Activated CD8-positive, alpha-beta memory T cell treated with anti-CD3 and anti-CD28 coated beads, Interleukin-2, amount 10 ng/mL, durations not matched to agents 7 days and 5 days (primary cell): ENCODE measurements at regions not wholly inside any gene's neighbourhood (a gene's known extent, or its start where the extent isn't known, plus 50 kb on each side); places are given as distances from the start of the nearest gene placed in this dataset.

ENCODE experiments used
- ATAC-seq: fragments of 150-1000 bp; cut with Tn5 transposase; one replicate; pipeline ENCODE4 v1.10.0; 2021; ENCODE audit warnings: moderate library complexity
- CTCF ChIA-PET: fragments of 350-600 bp; sonication (Branson Sonifier 250); formaldehyde crosslinking; loops from one replicate; lab custom pipeline; 2021; ENCODE audit warnings: antibody characterized with exemption; lab: Charles Lee
- DNase-seq: peaks from one replicate; pipeline ENCODE4 v3.0.0-alpha.2; 2020
- H3K27ac Mint-ChIP-seq: one replicate; pipeline ENCODE4 v1.8.0; 2021; ENCODE audit warnings: mild to moderate bottlenecking, mixed read lengths
- H3K27me3 Mint-ChIP-seq: one replicate; pipeline ENCODE4 v1.8.0; 2021; ENCODE audit warnings: mixed read lengths
- H3K36me3 Mint-ChIP-seq: one replicate; pipeline ENCODE4 v1.8.0; 2021; ENCODE audit warnings: mild to moderate bottlenecking, mixed read lengths
- H3K4me1 Mint-ChIP-seq: one replicate; pipeline ENCODE4 v1.8.0; 2021; ENCODE audit warnings: mixed read lengths
- H3K4me3 Mint-ChIP-seq: one replicate; pipeline ENCODE4 v1.8.0; 2021; ENCODE audit warnings: mild to moderate bottlenecking, moderate library complexity, mixed read lengths
- H3K9me3 Mint-ChIP-seq: one replicate; pipeline ENCODE4 v1.8.0; 2022; ENCODE audit warnings: low read depth, mixed read lengths

GRCh38 chr7:79716329-79716728, 262.9 kb upstream of the MAGI2 start:
- Mint-ChIP-seq H3K4me3 (no peak overlapping the region), H3K27ac (no peak overlapping the region), H3K36me3 (no peaks in the 10 kb centered on the region), H3K27me3 (no peaks in the 10 kb centered on the region), H3K4me1 (no peaks in the 10 kb centered on the region), H3K9me3 (no peaks in the 10 kb centered on the region)
- ATAC-seq, result no peak
- CTCF ChIA-PET, result no interaction called here
- no peak for DNase-seq

DNA sequence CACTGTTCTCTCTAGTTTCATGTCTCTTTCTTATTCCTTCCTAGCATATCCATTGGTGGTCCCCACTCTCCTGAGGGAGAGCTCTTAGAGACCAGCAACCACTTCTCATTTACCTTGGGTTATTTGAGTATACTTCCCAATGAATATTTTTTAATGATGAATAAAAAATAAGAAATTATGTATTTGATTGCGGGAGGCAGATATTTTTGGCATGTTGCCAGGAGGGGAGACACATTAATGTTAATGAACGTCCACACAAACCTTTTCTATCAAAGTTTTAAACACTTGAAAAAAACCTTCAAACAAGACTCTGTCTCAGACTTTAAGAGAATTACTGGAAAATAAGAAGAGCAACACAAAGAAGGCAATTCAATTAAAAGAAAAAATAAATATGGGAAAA, 260.6 kb upstream of the MAGI2 start:
- Mint-ChIP-seq H3K4me3 (no peak overlapping the region), H3K27ac (no peak overlapping the region), H3K4me1 (no peaks in the 10 kb centered on the region), H3K36me3 (no peaks in the 10 kb centered on the region), H3K27me3 (no peaks in the 10 kb centered on the region), H3K9me3 (peaks cover 2% of the 10 kb centered on the region)
- no peak for DNase-seq
- no peak for ATAC-seq
- CTCF ChIA-PET, result no interaction called here

DNA sequence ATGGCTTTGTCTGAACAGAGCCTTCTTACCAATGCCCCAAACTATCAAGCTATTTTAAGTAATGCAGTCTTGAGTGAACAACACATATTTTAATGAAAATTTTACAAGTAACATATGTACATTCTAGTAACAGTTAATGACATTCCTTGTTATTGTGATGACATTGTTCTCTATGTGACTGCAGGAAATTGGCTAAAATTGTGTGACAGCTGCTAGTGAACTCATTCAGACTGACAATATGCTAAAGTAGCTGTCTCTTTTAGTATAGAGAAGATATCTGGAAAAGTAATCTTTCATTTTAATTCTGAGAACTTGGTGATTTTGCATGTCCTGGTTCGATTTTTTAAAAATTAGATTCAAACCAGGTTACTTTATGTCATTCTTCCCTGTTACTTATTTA, 259.8 kb upstream of the MAGI2 start:
- DNase-seq (no peak), ATAC-seq (no peak)
- no peaks in the 10 kb centered on the region for H3K4me1 Mint-ChIP-seq
- H3K36me3 Mint-ChIP-seq, result no peaks in the 10 kb centered on the region
- H3K27ac Mint-ChIP-seq, result no peak overlapping the region
- CTCF ChIA-PET, result no interaction called here
- H3K4me3 Mint-ChIP-seq, result no peak overlapping the region
- H3K27me3 Mint-ChIP-seq, result no peaks in the 10 kb centered on the region
- H3K9me3 Mint-ChIP-seq, result peaks cover 3% of the 10 kb centered on the region

DNA sequence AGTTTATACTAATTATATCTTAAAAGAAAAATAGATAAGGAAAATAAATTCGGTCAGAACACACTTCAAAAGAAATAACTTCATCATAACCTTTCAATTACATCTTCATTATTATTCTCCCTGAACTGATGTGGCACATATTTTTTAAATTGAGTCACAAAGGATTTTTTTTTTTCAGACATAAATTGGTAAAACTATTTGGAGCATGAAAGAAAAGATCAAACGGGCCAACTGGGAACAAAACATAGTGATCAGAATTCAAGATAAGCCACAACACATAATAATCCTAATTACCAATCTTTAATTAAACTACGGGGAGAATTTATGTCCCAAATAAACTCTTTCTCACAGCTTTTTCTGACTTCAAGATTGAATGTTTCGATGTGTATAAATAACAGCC, 258.2 kb upstream of the MAGI2 start:
- no peak overlapping the region for H3K27ac Mint-ChIP-seq
- no peaks in the 10 kb centered on the region for H3K4me1 Mint-ChIP-seq
- DNase-seq (no peak), ATAC-seq (no peak)
- H3K9me3 Mint-ChIP-seq, result peaks cover 4% of the 10 kb centered on the region
- CTCF ChIA-PET, result no interaction called here
- H3K4me3 Mint-ChIP-seq, result no peak overlapping the region
- H3K36me3 Mint-ChIP-seq, result no peaks in the 10 kb centered on the region
- H3K27me3 Mint-ChIP-seq, result no peaks in the 10 kb centered on the region

DNA sequence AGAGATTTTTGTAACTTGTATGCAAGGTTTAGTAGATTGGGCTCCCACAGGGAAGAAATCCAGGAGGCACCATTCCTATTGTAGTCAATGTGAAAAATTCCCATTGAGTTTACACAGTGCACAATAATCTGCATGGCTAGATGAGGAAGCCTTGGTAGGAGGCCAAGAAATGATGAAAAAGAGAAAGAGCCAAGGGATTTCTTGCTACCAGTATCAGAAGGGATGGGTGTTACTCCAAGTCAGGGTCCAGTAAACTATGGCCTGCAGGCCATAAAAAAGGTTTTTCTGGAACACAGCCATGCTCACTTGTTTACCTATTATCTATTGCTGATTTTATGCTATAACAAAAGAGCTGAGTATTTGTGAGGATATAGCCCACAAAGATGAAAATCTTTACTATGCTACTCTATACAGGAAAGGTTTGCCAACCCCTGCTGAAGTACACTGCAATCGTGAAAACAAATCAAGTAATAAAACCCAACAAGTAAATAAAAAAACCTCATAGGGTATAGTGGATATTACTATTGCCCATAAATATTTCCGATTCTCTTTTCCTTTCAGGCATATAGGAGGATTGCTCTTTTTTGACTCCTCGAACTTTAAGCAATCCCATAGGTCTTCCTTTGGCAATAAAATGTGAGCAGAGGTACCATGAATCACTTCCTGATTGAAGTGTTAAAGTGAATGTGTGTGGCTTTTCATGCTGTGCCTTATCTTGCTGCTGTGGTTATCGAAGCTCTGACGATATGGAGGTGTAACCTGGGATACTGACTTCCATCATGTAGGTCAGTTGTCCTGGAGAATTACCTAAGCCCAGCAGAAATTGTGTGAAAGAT, 256.3 kb upstream of the MAGI2 start:
- CTCF ChIA-PET, result no interaction called here
- no peaks in the 10 kb centered on the region for H3K4me1 Mint-ChIP-seq
- H3K27me3 Mint-ChIP-seq, result no peaks in the 10 kb centered on the region
- no peak overlapping the region for H3K4me3 Mint-ChIP-seq
- H3K27ac Mint-ChIP-seq, result no peak overlapping the region
- H3K9me3 Mint-ChIP-seq, result peaks cover 4% of the 10 kb centered on the region
- no peak for DNase-seq
- H3K36me3 Mint-ChIP-seq, result no peaks in the 10 kb centered on the region
- no peak for ATAC-seq

DNA sequence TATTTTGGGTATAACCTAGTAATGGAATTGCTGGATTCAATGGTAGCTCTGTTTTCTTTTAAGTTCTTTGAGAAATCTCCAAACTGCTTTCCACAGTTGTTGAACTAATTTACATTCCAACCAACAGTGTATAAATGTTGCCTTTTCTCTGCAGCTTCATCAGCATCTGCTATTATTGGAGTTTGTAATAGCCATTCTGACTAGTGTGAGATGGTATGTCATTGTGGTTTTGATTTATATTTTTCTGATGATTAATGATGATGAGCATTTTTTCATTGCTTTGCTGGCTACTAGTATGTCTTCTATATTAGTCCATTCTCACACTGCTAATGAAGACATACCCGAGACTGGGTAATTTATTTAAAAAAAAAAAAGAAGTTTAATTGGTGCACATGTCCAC, 248.6 kb upstream of the MAGI2 start:
- Mint-ChIP-seq H3K4me3 (no peak overlapping the region), H3K27me3 (no peaks in the 10 kb centered on the region), H3K36me3 (no peaks in the 10 kb centered on the region), H3K4me1 (no peaks in the 10 kb centered on the region), H3K9me3 (no peaks in the 10 kb centered on the region), H3K27ac (no peak overlapping the region)
- DNase-seq, result no peak
- CTCF ChIA-PET, result no interaction called here
- ATAC-seq, result no peak

DNA sequence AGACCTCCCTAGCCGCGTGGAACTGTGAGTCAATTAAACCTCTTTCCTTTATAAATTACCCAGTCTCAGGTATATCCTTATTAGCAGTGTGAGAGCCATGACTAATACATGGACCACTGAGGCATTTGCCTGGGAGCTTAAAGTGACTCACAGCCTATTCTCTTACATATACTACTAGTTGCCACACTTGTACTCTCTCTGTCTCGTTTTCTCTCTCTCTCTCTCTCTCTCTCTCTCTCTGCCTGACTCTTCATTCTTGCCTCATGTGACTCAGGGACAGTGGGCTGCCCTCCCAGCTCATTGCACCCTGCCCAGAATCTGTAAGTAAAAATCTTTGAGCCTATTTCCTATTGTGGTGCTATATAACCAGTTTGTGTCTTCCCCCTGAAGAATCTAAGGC, 238.5 kb upstream of the MAGI2 start:
- Mint-ChIP-seq H3K36me3 (no peaks in the 10 kb centered on the region), H3K27ac (no peak overlapping the region), H3K4me1 (no peaks in the 10 kb centered on the region), H3K27me3 (no peaks in the 10 kb centered on the region), H3K9me3 (peaks cover 9% of the 10 kb centered on the region), H3K4me3 (no peak overlapping the region)
- ATAC-seq, result no peak
- DNase-seq, result no peak
- CTCF ChIA-PET, result no interaction called here

DNA sequence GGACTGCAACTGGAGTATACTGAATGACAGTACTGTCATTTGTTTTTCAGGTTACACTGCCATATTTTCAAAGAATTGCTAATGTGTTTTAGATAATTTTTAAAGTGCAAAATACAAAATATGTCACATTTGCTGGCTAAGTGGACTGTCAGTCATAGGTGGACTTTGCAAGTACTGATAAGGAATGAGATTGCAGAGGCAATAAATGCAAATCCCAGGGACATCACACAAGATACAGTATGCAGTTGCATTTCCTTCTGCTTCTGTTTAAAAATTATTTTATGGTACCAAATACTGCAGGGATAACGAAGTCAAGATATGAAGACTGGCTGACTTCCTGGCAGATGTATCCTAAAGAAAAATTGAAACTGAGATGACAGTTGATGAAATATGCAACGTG, 237.6 kb upstream of the MAGI2 start:
- no peak for DNase-seq
- CTCF ChIA-PET, result no interaction called here

GRCh38 chr7:79684384-79684783, 230.9 kb upstream of the MAGI2 start:
- CTCF ChIA-PET, result no interaction called here
- H3K36me3 Mint-ChIP-seq, result no peaks in the 10 kb centered on the region
- no peaks in the 10 kb centered on the region for H3K4me1 Mint-ChIP-seq
- no peak for ATAC-seq
- H3K4me3 Mint-ChIP-seq, result no peak overlapping the region
- DNase-seq, result no peak
- peaks cover 12% of the 10 kb centered on the region for H3K9me3 Mint-ChIP-seq
- no peaks in the 10 kb centered on the region for H3K27me3 Mint-ChIP-seq
- H3K27ac Mint-ChIP-seq, result no peak overlapping the region

More for the DNA sequence above, 237.6 kb upstream of the MAGI2 start:
- H3K36me3 Mint-ChIP-seq, result no peaks in the 10 kb centered on the region
- H3K27ac Mint-ChIP-seq, result no peak overlapping the region
- no peaks in the 10 kb centered on the region for H3K4me1 Mint-ChIP-seq
- H3K27me3 Mint-ChIP-seq, result no peaks in the 10 kb centered on the region
- ATAC-seq, result no peak
- H3K4me3 Mint-ChIP-seq, result no peak overlapping the region
- H3K9me3 Mint-ChIP-seq, result peaks cover 9% of the 10 kb centered on the region

- Mint-ChIP-seq H3K27me3 (no peaks in the 10 kb centered on the region), H3K9me3 (peaks cover 12% of the 10 kb centered on the region), H3K4me3 (no peak overlapping the region), H3K4me1 (no peaks in the 10 kb centered on the region), H3K27ac (no peak overlapping the region), H3K36me3 (no peaks in the 10 kb centered on the region)
- DNase-seq (no peak), ATAC-seq (no peak)
- CTCF ChIA-PET, result no interaction called here
Measured at GRCh38 chr7:79683916-79684315, 230.4 kb upstream of the MAGI2 start.

GRCh38 chr7:79683185-79683890, 229.9 kb upstream of the MAGI2 start:
- H3K4me1 Mint-ChIP-seq, result no peaks in the 10 kb centered on the region
- no peaks in the 10 kb centered on the region for H3K36me3 Mint-ChIP-seq
- no peak overlapping the region for H3K4me3 Mint-ChIP-seq
- H3K9me3 Mint-ChIP-seq, result peaks cover 12% of the 10 kb centered on the region
- H3K27me3 Mint-ChIP-seq, result no peaks in the 10 kb centered on the region
- no peak overlapping the region for H3K27ac Mint-ChIP-seq
- CTCF ChIA-PET, result no interaction called here
- ATAC-seq (no peak), DNase-seq (no peak)

- H3K27ac Mint-ChIP-seq, result no peak overlapping the region
- ATAC-seq, result no peak
- no peaks in the 10 kb centered on the region for H3K27me3 Mint-ChIP-seq
- H3K4me1 Mint-ChIP-seq, result no peaks in the 10 kb centered on the region
- H3K9me3 Mint-ChIP-seq, result peaks cover 12% of the 10 kb centered on the region
- DNase-seq, result no peak
- H3K4me3 Mint-ChIP-seq, result no peak overlapping the region
- no peaks in the 10 kb centered on the region for H3K36me3 Mint-ChIP-seq
- CTCF ChIA-PET, result no interaction called here
Measured at GRCh38 chr7:79681454-79681853, 228.0 kb upstream of the MAGI2 start.

GRCh38 chr7:79673969-79674368, 220.5 kb upstream of the MAGI2 start:
- CTCF ChIA-PET, result no interaction called here
- Mint-ChIP-seq H3K4me3 (no peak overlapping the region), H3K9me3 (no peaks in the 10 kb centered on the region), H3K27me3 (no peaks in the 10 kb centered on the region), H3K36me3 (no peaks in the 10 kb centered on the region), H3K4me1 (no peaks in the 10 kb centered on the region), H3K27ac (no peak overlapping the region)
- DNase-seq (no peak), ATAC-seq (no peak)

- Mint-ChIP-seq H3K27ac (no peak overlapping the region), H3K4me3 (no peak overlapping the region), H3K4me1 (no peaks in the 10 kb centered on the region), H3K9me3 (no peaks in the 10 kb centered on the region), H3K36me3 (no peaks in the 10 kb centered on the region), H3K27me3 (no peaks in the 10 kb centered on the region)
- no peak for DNase-seq
- ATAC-seq, result no peak
- CTCF ChIA-PET, result no interaction called here
Measured at GRCh38 chr7:79673421-79673820, 220.0 kb upstream of the MAGI2 start.
